ENCODE measurements at regions not wholly inside any gene's neighbourhood (a gene's known extent, or its start where the extent isn't known, plus 50 kb on each side); places are given as distances from the start of the nearest gene placed in this dataset.

DNA sequence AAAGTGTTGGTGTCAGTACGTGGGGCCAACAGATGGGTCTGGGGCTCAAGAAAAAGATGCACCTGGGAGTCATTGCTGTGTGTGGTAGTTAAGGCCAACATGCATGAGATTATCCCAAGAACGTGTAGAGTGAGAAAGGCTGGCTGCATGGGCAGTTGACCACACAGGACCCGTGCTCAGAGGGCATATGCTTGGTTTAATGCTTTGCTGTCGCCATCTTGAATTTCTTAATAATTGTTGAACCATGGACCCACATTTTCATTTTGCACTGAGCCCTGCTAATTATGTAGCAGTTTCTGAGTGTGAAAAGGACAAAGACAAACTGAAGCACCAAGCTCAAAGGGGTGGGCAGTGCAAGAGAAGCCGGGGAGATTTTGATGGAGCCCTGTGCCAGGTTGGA lies 148.1 kb downstream of the CYP26B1 start:
- POLR2A ChIA-PET (ENCODE audit: partially characterized antibody): no interaction called here
- no peak for DNase-seq (ENCODE audit: low read depth in 1 of 2, low spot score in 2 of 2)
- Histone ChIP-seq H3K9ac (replicated peaks in 1 of 4; ENCODE audit: extremely low read depth in 1 of 4, low read depth in 3 of 4, low read length in 3 of 4) (no peak overlapping the region), H3K79me1 (ENCODE audit: low read depth, low read length) (no peaks in the 10 kb centered on the region), H4K5ac (ENCODE audit: insufficient read length, low read depth, low read length) (no peak overlapping the region), H3K4me1 (replicated peaks in 1 of 4; ENCODE audit: control insufficient read depth in 3 of 4, insufficient read depth in 4 of 4, low read length in 3 of 4) (peaks cover 0 to 6% (median 1%) of the 10 kb centered on the region in 4 experiments; a peak in 4 of 7 replicates), H4K20me1 (replicated peaks in 1 of 2; ENCODE audit: control insufficient read depth in 1 of 2, insufficient read depth in 2 of 2, low read length in 2 of 2) (no peaks in the 10 kb centered on the region), H2BK20ac (ENCODE audit: low read length) (no peak overlapping the region), H2BK5ac (ENCODE audit: low read depth, low read length) (no peak overlapping the region), H3K9me3 (ENCODE audit: insufficient read depth in 2 of 2, low read depth in 1 of 2, low read length in 1 of 2) (no peaks in the 10 kb centered on the region), H3K79me2 (ENCODE audit: control insufficient read depth in 1 of 2, insufficient read depth in 2 of 2, low read length in 2 of 2) (no peaks in the 10 kb centered on the region), H3K4ac (replicated peaks; ENCODE audit: insufficient read length, low read depth, low read length) (no peak overlapping the region), H3K4me3 (ENCODE audit: extremely low read depth in 1 of 4, insufficient read depth in 2 of 4, low read depth in 3 of 4, low read length in 4 of 4) (no peak overlapping the region), H3K23me2 (ENCODE audit: low read depth, low read length) (no peaks in the 10 kb centered on the region), H3K4me2 (ENCODE audit: insufficient read depth in 1 of 2, low read depth in 2 of 2, low read length in 2 of 2) (no peak overlapping the region), H3K18ac (ENCODE audit: extremely low read depth, low read length) (no peak overlapping the region), H3K14ac (ENCODE audit: insufficient read length) (no peak overlapping the region), H2AK5ac (ENCODE audit: low read depth, low read length) (no peak overlapping the region), H2AFZ (ENCODE audit: low read length) (peak overlapping the region; percentile 63; the same call in 1 of the 2 replicates), H3K27ac (ENCODE audit: low read depth, low read length) (no peak overlapping the region), H3K23ac (ENCODE audit: insufficient read length) (no peak overlapping the region), H4K91ac (replicated peaks; ENCODE audit: insufficient read length, low read length) (no peak overlapping the region), H2BK120ac (replicated peaks; ENCODE audit: low read depth, low read length) (no peak overlapping the region), H3K36me3 (ENCODE audit: control insufficient read depth in 2 of 4, insufficient read depth in 4 of 4, low read length in 3 of 4) (no peaks in the 10 kb centered on the region), H3K56ac (replicated peaks; ENCODE audit: insufficient read length, low read depth, low read length) (no peak overlapping the region), H2BK15ac (ENCODE audit: low read length) (no peak overlapping the region), H3K27me3 (replicated peaks in 1 of 4; ENCODE audit: control insufficient read depth in 3 of 4, extremely low read depth in 1 of 4, insufficient read depth in 3 of 4, low read length in 3 of 4) (no peaks in the 10 kb centered on the region), H2BK12ac (ENCODE audit: low read depth, low read length) (no peak overlapping the region), H4K8ac (ENCODE audit: extremely low read depth, insufficient read depth, low read length) (no peak overlapping the region)
- TF ChIP-seq HDAC2 (IDR thresholded peaks at IDR 0.05; ENCODE audit: borderline replicate concordance in 1 of 2, low read depth in 2 of 2, low read length in 2 of 2): no peak
- FAIRE-seq: no peak
- WGBS, 2 experiments (ENCODE audit: extremely low coverage in 1 of 2, insufficient coverage in 1 of 2, insufficient read length in 1 of 2, insufficient replicate concordance in 2 of 2, low coverage in 1 of 2, low lambda C conversion rate in 2 of 2, missing lambda C conversion rate in 1 of 2): 86% methylated on average over 5 of the region's 5 CpGs; no CpG with 5 or more reads in 1 of the 2 experiments
- CTCF ChIA-PET (ENCODE audit: partially characterized antibody): interaction anchor here (0.9 kb wide), 1 partner anchor 151 kb away, joined by 3 read pairs; no protein-coding TSS in a partner anchor
